KMS-11 (cell line): ENCODE measurements at regions not wholly inside any gene's neighbourhood (a gene's known extent, or its start where the extent isn't known, plus 50 kb on each side); places are given as distances from the start of the nearest gene placed in this dataset.

ENCODE experiments used
- H2AFZ ChIP-seq: fragments of 200-600 bp; sonication (generic); 2 replicates; pipeline ENCODE4 v1.6.1; 2016; ENCODE audit warnings: antibody characterized with exemption, mixed run types, low read depth
- H3K27ac ChIP-seq: fragments of 200-600 bp; sonication (generic); 2 replicates; pipeline ENCODE4 v1.6.1; 2016; ENCODE audit warnings: mild to moderate bottlenecking, mixed run types
- H3K27me3 ChIP-seq: fragments of 200-600 bp; sonication (generic); 2 replicates; pipeline ENCODE4 v1.6.1; 2017; ENCODE audit warnings: mild to moderate bottlenecking, low read depth, mixed run types, moderate library complexity; ENCODE audit not compliant: insufficient read depth
- H3K36me3 ChIP-seq: fragments of 200-600 bp; sonication (generic); 2 replicates; pipeline ENCODE4 v1.6.1; 2017; ENCODE audit warnings: mild to moderate bottlenecking, mixed run types; ENCODE audit not compliant: insufficient read depth
- H3K4me1 ChIP-seq: fragments of 200-600 bp; sonication (generic); 2 replicates; pipeline ENCODE4 v1.6.1; 2016; ENCODE audit warnings: mild to moderate bottlenecking, low read depth, mixed run types; ENCODE audit not compliant: poor library complexity, severe bottlenecking
- H3K4me2 ChIP-seq: fragments of 200-600 bp; sonication (generic); 2 replicates; pipeline ENCODE4 v1.7.0; 2016; ENCODE audit warnings: mild to moderate bottlenecking, mixed run types
- H3K4me3 ChIP-seq: fragments of 200-600 bp; sonication (generic); IDR thresholded peaks from 2 replicates; pipeline ENCODE4 v1.6.1; 2017; ENCODE audit warnings: low read depth, low read length, mixed read lengths; ENCODE audit not compliant: insufficient read depth
- H3K79me2 ChIP-seq: fragments of 200-600 bp; sonication (generic); 2 replicates; pipeline ENCODE4 v1.6.1; 2016; ENCODE audit warnings: low read depth, mixed run types; ENCODE audit not compliant: insufficient read depth
- H3K9ac ChIP-seq: fragments of 200-600 bp; sonication (generic); 2 replicates; pipeline ENCODE4 v1.6.1; 2016; ENCODE audit warnings: mild to moderate bottlenecking, mixed run types
- H4K20me1 ChIP-seq: fragments of 200-600 bp; sonication (generic); 2 replicates; pipeline ENCODE4 v1.6.1; 2016; ENCODE audit warnings: mild to moderate bottlenecking, mixed run types; ENCODE audit not compliant: insufficient read depth
- TF ChIP-seq, protein P1 (sequence below): fragments of 200-600 bp; sonication (generic); conservative IDR thresholded peaks from 2 replicates; pipeline ENCODE4 v1.6.1; 2017; ENCODE audit warnings: low read depth, mild to moderate bottlenecking, antibody characterized with exemption, low read length, moderate library complexity, mixed read lengths

DNA sequence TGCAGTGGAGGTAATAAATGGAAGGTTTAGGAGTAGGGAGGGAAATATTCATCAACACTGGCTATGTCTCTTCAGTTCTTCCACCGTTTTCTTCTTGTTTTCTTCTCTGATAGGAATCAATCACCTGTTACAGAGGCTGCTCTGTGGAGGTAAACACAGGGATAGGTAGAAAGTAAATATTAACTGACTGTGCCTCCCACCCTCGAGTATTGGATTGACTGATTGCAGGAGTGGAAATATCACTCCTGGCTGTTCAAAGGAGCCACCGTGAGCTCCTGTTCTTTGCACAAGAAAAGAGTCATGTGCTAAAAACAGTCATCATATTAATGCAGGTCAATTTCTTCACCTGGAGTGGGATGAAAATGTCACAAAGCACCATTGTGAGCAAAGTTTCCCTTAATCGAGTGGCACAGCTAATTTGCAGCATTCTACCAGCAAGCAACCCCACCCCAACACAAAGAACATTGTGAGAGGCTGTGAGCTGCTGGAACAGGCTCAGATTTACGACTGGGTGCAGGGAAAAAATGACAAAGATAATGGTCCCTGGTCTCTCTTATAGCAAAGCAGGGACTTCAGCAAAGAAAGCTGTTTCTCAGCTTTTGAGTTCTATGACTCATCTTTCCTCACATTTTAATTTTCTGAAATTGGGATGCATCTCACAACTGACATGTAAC is 113.7 kb upstream of the TSPAN5 start:
- no peak overlapping the region for H3K4me2 ChIP-seq
- TF ChIP-seq, protein P1, sequence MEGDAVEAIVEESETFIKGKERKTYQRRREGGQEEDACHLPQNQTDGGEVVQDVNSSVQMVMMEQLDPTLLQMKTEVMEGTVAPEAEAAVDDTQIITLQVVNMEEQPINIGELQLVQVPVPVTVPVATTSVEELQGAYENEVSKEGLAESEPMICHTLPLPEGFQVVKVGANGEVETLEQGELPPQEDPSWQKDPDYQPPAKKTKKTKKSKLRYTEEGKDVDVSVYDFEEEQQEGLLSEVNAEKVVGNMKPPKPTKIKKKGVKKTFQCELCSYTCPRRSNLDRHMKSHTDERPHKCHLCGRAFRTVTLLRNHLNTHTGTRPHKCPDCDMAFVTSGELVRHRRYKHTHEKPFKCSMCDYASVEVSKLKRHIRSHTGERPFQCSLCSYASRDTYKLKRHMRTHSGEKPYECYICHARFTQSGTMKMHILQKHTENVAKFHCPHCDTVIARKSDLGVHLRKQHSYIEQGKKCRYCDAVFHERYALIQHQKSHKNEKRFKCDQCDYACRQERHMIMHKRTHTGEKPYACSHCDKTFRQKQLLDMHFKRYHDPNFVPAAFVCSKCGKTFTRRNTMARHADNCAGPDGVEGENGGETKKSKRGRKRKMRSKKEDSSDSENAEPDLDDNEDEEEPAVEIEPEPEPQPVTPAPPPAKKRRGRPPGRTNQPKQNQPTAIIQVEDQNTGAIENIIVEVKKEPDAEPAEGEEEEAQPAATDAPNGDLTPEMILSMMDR = no peak
- H3K9ac ChIP-seq = no peak overlapping the region
- no peaks in the 10 kb centered on the region for H3K79me2 ChIP-seq
- H2AFZ ChIP-seq = no peak overlapping the region
- H3K36me3 ChIP-seq = no peaks in the 10 kb centered on the region
- no peaks in the 10 kb centered on the region for H3K27me3 ChIP-seq
- H3K4me3 ChIP-seq = no peak overlapping the region
- H4K20me1 ChIP-seq = no peaks in the 10 kb centered on the region
- H3K4me1 ChIP-seq = no peaks in the 10 kb centered on the region
- no peak overlapping the region for H3K27ac ChIP-seq

DNA sequence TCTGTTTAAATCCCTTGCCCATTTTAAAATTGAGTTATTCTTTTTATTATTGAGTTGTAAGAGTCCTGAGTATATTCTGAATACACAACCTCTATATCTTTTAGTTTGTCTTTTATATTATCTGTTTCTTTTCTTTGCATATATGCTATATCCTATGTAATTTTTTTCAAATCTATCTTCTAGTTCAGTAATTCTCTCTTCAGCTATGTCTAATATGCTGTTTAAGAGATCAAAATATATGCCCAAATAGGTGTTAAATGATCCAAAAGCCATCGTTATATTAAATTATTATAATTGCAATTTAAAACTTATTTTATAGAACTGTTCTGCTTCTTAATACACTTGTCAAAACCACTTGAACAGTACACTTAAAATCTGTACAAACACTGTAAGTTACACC is 107.4 kb upstream of the TSPAN5 start:
- TF ChIP-seq, protein P1 = no peak
- no peaks in the 10 kb centered on the region for H3K36me3 ChIP-seq
- H3K79me2 ChIP-seq = no peaks in the 10 kb centered on the region

DNA sequence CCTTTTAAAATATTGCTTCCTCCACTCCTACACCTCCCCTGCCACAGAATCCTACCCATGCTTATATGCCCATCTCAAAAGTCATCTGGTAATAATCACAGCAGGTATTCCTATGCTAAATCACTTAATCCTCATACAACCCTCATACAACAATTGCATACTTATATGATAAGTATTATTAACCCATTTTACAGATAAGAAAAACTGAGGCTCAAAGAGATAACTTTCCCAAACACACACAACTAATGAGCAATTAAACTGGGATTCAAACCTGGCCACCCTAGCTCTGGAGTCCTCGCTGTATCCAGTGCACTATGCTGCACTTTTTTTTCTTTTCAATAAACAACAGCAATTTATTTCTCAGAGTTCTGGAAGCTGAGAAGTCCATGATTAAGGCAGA is 99.8 kb upstream of the TSPAN5 start:
- no peaks in the 10 kb centered on the region for H3K4me1 ChIP-seq
- H3K79me2 ChIP-seq = no peaks in the 10 kb centered on the region
- TF ChIP-seq, protein P1 = no peak
- no peak overlapping the region for H3K27ac ChIP-seq
- no peak overlapping the region for H3K9ac ChIP-seq
- H3K27me3 ChIP-seq = no peaks in the 10 kb centered on the region
- no peak overlapping the region for H3K4me3 ChIP-seq
- no peaks in the 10 kb centered on the region for H3K36me3 ChIP-seq
- H4K20me1 ChIP-seq = no peaks in the 10 kb centered on the region
- H3K4me2 ChIP-seq = no peak overlapping the region
- no peak overlapping the region for H2AFZ ChIP-seq

More for the DNA sequence above, 107.4 kb upstream of the TSPAN5 start:
- Histone ChIP-seq H3K4me3 (no peak overlapping the region), H3K27me3 (no peaks in the 10 kb centered on the region), H3K4me1 (no peaks in the 10 kb centered on the region), H3K27ac (no peak overlapping the region), H3K9ac (no peak overlapping the region), H3K4me2 (no peak overlapping the region), H2AFZ (no peak overlapping the region), H4K20me1 (no peaks in the 10 kb centered on the region)

DNA sequence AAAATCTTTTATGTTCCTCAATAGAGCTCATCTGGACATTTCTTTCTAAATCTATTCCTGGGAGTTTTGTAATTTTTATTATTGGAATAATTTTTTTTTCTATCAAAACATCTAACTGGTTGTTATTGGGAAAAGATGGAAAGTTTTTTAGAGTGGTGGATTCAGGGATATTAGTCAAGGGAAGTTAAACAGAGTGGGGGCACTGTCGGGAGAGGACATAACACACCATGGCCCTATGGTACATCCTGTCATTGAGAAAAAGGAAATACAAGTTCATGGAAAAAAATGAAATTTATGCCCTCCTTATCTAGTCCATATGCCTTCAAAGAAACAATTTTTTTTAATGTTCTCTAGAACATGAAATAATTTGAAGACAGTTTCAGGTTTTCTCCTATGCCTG is 96.3 kb upstream of the TSPAN5 start:
- no peak overlapping the region for H3K4me3 ChIP-seq
- H3K79me2 ChIP-seq = no peaks in the 10 kb centered on the region
- H3K4me1 ChIP-seq = no peaks in the 10 kb centered on the region
- no peak overlapping the region for H2AFZ ChIP-seq
- no peaks in the 10 kb centered on the region for H3K27me3 ChIP-seq
- H4K20me1 ChIP-seq = no peaks in the 10 kb centered on the region
- H3K36me3 ChIP-seq = no peaks in the 10 kb centered on the region
- TF ChIP-seq, protein P1 = no peak
- no peak overlapping the region for H3K27ac ChIP-seq
- no peak overlapping the region for H3K9ac ChIP-seq
- H3K4me2 ChIP-seq = no peak overlapping the region
